Panc1 (cell line): ENCODE measurements at regions not wholly inside any gene's neighbourhood (a gene's known extent, or its start where the extent isn't known, plus 50 kb on each side); places are given as distances from the start of the nearest gene placed in this dataset.

ENCODE experiments used
- TCF7L2 ChIP-seq: IDR thresholded peaks from 2 replicates; pipeline ENCODE4 v1.6.1; 2011; ENCODE audit warnings: mild to moderate bottlenecking, low read depth, low read length, inconsistent platforms
- TF ChIP-seq, protein P1 (sequence below): fragments of 450-650 bp; IDR thresholded peaks from 2 replicates; pipeline ENCODE4 v1.5.1; 2017; ENCODE audit warnings: mild to moderate bottlenecking

DNA sequence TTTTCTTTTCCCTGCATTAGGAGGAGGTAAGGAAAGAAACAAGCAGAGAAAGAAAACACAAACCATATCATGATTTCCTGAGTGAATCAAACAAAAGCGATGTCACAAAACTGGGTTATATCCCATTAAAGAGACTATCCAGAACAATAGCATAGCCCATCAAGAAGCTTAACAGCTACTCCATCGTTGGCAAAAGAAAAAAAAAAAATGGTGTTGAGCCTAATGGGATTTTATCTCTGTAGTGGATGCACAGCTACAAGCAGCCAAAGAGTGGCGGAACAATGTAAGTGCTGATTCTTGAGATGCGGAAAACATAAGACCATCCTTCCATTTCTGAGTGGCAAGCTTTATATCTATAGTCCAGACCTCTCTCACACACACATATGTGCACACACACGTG is 106.2 kb upstream of the NRSN1 start:
- no peak for TF ChIP-seq TCF7L2
- TF ChIP-seq, protein P1, sequence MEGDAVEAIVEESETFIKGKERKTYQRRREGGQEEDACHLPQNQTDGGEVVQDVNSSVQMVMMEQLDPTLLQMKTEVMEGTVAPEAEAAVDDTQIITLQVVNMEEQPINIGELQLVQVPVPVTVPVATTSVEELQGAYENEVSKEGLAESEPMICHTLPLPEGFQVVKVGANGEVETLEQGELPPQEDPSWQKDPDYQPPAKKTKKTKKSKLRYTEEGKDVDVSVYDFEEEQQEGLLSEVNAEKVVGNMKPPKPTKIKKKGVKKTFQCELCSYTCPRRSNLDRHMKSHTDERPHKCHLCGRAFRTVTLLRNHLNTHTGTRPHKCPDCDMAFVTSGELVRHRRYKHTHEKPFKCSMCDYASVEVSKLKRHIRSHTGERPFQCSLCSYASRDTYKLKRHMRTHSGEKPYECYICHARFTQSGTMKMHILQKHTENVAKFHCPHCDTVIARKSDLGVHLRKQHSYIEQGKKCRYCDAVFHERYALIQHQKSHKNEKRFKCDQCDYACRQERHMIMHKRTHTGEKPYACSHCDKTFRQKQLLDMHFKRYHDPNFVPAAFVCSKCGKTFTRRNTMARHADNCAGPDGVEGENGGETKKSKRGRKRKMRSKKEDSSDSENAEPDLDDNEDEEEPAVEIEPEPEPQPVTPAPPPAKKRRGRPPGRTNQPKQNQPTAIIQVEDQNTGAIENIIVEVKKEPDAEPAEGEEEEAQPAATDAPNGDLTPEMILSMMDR = no peak
